K562 (cell line): ENCODE measurements at regions not wholly inside any gene's neighbourhood (a gene's known extent, or its start where the extent isn't known, plus 50 kb on each side); places are given as distances from the start of the nearest gene placed in this dataset.

Source experiments
- ATF4 ChIP-seq: fragments of 450-650 bp; formaldehyde crosslinking; IDR thresholded peaks from 2 replicates; pipeline ENCODE4 v1.4.0; 2022; ENCODE audit warnings: mild to moderate bottlenecking, moderate library complexity
- CBX1 ChIP-seq: sonication (generic); IDR thresholded peaks from 2 replicates; pipeline ENCODE4 v1.6.1; 2016; ENCODE audit warnings: antibody characterized with exemption, low read depth, mild to moderate bottlenecking
- CTCF ChIP-seq, 3 experiments: IDR thresholded peaks in 2 of 3; conservative IDR thresholded peaks in 1 of 3; 2 replicates each; pipeline ENCODE4 v1.5.1; 2011 to 2012; ENCODE audit warnings: low read length in 3 of 3, mild to moderate bottlenecking in 3 of 3, control low read depth in 2 of 3, improper control_type of control experiment in 1 of 3, inconsistent platforms in 1 of 3, low read depth in 1 of 3, mixed read lengths in 1 of 3, moderate library complexity in 1 of 3; ENCODE audit not compliant: insufficient read depth in 2 of 3
- EP400 ChIP-seq: fragments of 450-650 bp; IDR thresholded peaks from 2 replicates; pipeline ENCODE4 v1.6.1; 2017; ENCODE audit warnings: antibody characterized with exemption, mild to moderate bottlenecking, moderate library complexity
- PHTF2 ChIP-seq: fragments of 250-450 bp; sonication (Bioruptor Pico); IDR thresholded peaks from 2 replicates; pipeline ENCODE4 v1.5.0; 2021; ENCODE audit warnings: mild to moderate bottlenecking
- POLR2AphosphoS5 ChIP-seq: IDR thresholded peaks from 2 replicates; pipeline ENCODE4 v1.6.1; 2011; ENCODE audit warnings: mild to moderate bottlenecking, low read depth, low read length, moderate library complexity; ENCODE audit not compliant: control insufficient read depth, insufficient read depth
- PRDM10 ChIP-seq: fragments of 450-650 bp; IDR thresholded peaks from 2 replicates; pipeline ENCODE4 v1.6.1; 2018; ENCODE audit not compliant: partially characterized antibody
- ZBTB1 ChIP-seq: sonication (generic); formaldehyde crosslinking; IDR thresholded peaks from 2 replicates; pipeline ENCODE4 v1.8.1; 2023; ENCODE audit warnings: missing genetic modification reagents, low read depth, mild to moderate bottlenecking, borderline replicate concordance
- ZNF57 ChIP-seq: fragments of 450-650 bp; formaldehyde crosslinking; IDR thresholded peaks from 2 replicates; pipeline ENCODE4 v1.4.0; 2020; ENCODE audit warnings: mild to moderate bottlenecking, moderate library complexity

GRCh38 chr13:73167028-73167820 is 108.4 kb downstream of the KLF5 start:
- TF ChIP-seq ZBTB1: no peak
- no peak for TF ChIP-seq PHTF2
- TF ChIP-seq PRDM10: no peak
- TF ChIP-seq ZNF57: no peak
- TF ChIP-seq CBX1: no peak
- TF ChIP-seq POLR2AphosphoS5: no peak
- no peak for TF ChIP-seq EP400
- TF ChIP-seq ATF4 (CRISPR knock-in tag): no peak
- TF ChIP-seq CTCF (IDR thresholded peaks at IDR 0.05 in 2 of 3, conservative IDR thresholded peaks at IDR 0.05 in 1 of 3; ENCODE audit: insufficient read depth in 2 of 3, low read depth in 1 of 3, low read length in 3 of 3): no peak
